DOHH2 (cell line): ENCODE measurements at regions not wholly inside any gene's neighbourhood (a gene's known extent, or its start where the extent isn't known, plus 50 kb on each side); places are given as distances from the start of the nearest gene placed in this dataset.

Source experiments
- CTCF ChIP-seq: fragments of 200-600 bp; sonication (generic); IDR thresholded peaks from one replicate; pipeline ENCODE4 v1.5.1; 2014; ENCODE audit warnings: antibody characterized with exemption, mild to moderate bottlenecking, low read depth, low read length; ENCODE audit not compliant: poor library complexity, severe bottlenecking
- EZH2phosphoT487 ChIP-seq: fragments of 200-600 bp; sonication (generic); IDR thresholded peaks from 2 replicates; pipeline ENCODE4 v1.6.1; 2017; ENCODE audit warnings: borderline replicate concordance, mild to moderate bottlenecking, antibody characterized with exemption, low read length, moderate library complexity, mixed read lengths

GRCh38 chr22:22432937-22433336 lies 75.6 kb downstream of the ZNF280B start:
- TF ChIP-seq CTCF (no peak), EZH2phosphoT487 (no peak)
